ENCODE measurements at regions not wholly inside any gene's neighbourhood (a gene's known extent, or its start where the extent isn't known, plus 50 kb on each side); places are given as distances from the start of the nearest gene placed in this dataset.

- no peak for FAIRE-seq
- 84% methylated on average over 2 of the region's 2 CpGs; no CpG with 5 or more reads in 1 of the 2 experiments for WGBS, 2 experiments (ENCODE audit: extremely low coverage in 1 of 2, insufficient coverage in 1 of 2, insufficient read length in 1 of 2, insufficient replicate concordance in 2 of 2, low coverage in 1 of 2, low lambda C conversion rate in 2 of 2, missing lambda C conversion rate in 1 of 2)
Observed at GRCh38 chr11:92286709-92287108, 62.1 kb downstream of the FAT3 start.

More at GRCh38 chr11:92286709-92287108, 62.1 kb downstream of the FAT3 start:
- Histone ChIP-seq H4K91ac (replicated peaks; ENCODE audit: insufficient read length, low read length) (no peak overlapping the region), H3K79me1 (ENCODE audit: low read depth, low read length) (no peaks in the 10 kb centered on the region; the same call in 1 of the 2 replicates), H3K23me2 (ENCODE audit: low read depth, low read length) (no peaks in the 10 kb centered on the region), H3K4me3 (ENCODE audit: extremely low read depth in 1 of 4, insufficient read depth in 2 of 4, low read depth in 3 of 4, low read length in 4 of 4) (no peak overlapping the region), H2AK5ac (ENCODE audit: low read depth, low read length) (no peak overlapping the region), H4K20me1 (replicated peaks in 1 of 2; ENCODE audit: control insufficient read depth in 1 of 2, insufficient read depth in 2 of 2, low read length in 2 of 2) (no peaks in the 10 kb centered on the region), H2BK120ac (replicated peaks; ENCODE audit: low read depth, low read length) (no peak overlapping the region), H2BK5ac (ENCODE audit: low read depth, low read length) (no peak overlapping the region), H3K79me2 (ENCODE audit: control insufficient read depth in 1 of 2, insufficient read depth in 2 of 2, low read length in 2 of 2) (peaks cover 0 to 7% of the 10 kb centered on the region in 2 experiments; a peak in 1 of 4 replicates), H4K5ac (ENCODE audit: insufficient read length, low read depth, low read length) (no peak overlapping the region), H3K4ac (replicated peaks; ENCODE audit: insufficient read length, low read depth, low read length) (no peak overlapping the region), H3K27me3 (replicated peaks in 1 of 4; ENCODE audit: control insufficient read depth in 3 of 4, extremely low read depth in 1 of 4, insufficient read depth in 3 of 4, low read length in 3 of 4) (no peaks in the 10 kb centered on the region), H3K27ac (ENCODE audit: low read depth, low read length) (no peak overlapping the region), H4K8ac (ENCODE audit: extremely low read depth, insufficient read depth, low read length) (no peak overlapping the region), H3K4me2 (ENCODE audit: insufficient read depth in 1 of 2, low read depth in 2 of 2, low read length in 2 of 2) (no peak overlapping the region), H2AFZ (ENCODE audit: low read length) (no peak overlapping the region), H3K9me3 (ENCODE audit: insufficient read depth in 2 of 2, low read depth in 1 of 2, low read length in 1 of 2) (no peaks in the 10 kb centered on the region), H3K18ac (ENCODE audit: extremely low read depth, low read length) (no peak overlapping the region), H3K36me3 (ENCODE audit: control insufficient read depth in 2 of 4, insufficient read depth in 4 of 4, low read length in 3 of 4) (no peaks in the 10 kb centered on the region), H3K23ac (ENCODE audit: insufficient read length) (no peak overlapping the region), H3K56ac (replicated peaks; ENCODE audit: insufficient read length, low read depth, low read length) (no peak overlapping the region), H3K4me1 (replicated peaks in 1 of 4; ENCODE audit: control insufficient read depth in 3 of 4, insufficient read depth in 4 of 4, low read length in 3 of 4) (peaks cover 0 to 4% (median 3%) of the 10 kb centered on the region in 4 experiments; a peak in 4 of 7 replicates), H3K9ac (replicated peaks in 1 of 4; ENCODE audit: extremely low read depth in 1 of 4, low read depth in 3 of 4, low read length in 3 of 4) (no peak overlapping the region), H2BK15ac (ENCODE audit: low read length) (no peak overlapping the region), H3K14ac (ENCODE audit: insufficient read length) (no peak overlapping the region), H2BK20ac (ENCODE audit: low read length) (no peak overlapping the region), H2BK12ac (ENCODE audit: low read depth, low read length) (no peak overlapping the region)
- TF ChIP-seq POLR2AphosphoS5 (IDR thresholded peaks at IDR 0.05; ENCODE audit: low read depth, low read length) (no peak), TEAD4 (IDR thresholded peaks at IDR 0.05; ENCODE audit: low read depth, low read length) (no peak), E2F6 (IDR thresholded peaks at IDR 0.05) (no peak), ATF3 (IDR thresholded peaks at IDR 0.05; ENCODE audit: insufficient read depth, low read depth, low read length) (no peak), GTF2F1 (IDR thresholded peaks at IDR 0.05; ENCODE audit: borderline replicate concordance, low read depth, low read length) (no peak), CHD2 (IDR thresholded peaks at IDR 0.05; ENCODE audit: low read length) (no peak), KDM5A (IDR thresholded peaks at IDR 0.05; ENCODE audit: low read length) (no peak), CTBP2 (IDR thresholded peaks at IDR 0.05; ENCODE audit: borderline replicate concordance, insufficient read depth, insufficient read length, low read length) (no peak), YY1 (IDR thresholded peaks at IDR 0.05; ENCODE audit: low read depth, low read length) (no peak), SIX5 (IDR thresholded peaks at IDR 0.05; ENCODE audit: low read depth, low read length) (no peak), NRF1 (IDR thresholded peaks at IDR 0.05; ENCODE audit: low read depth, low read length) (no peak), SRF (IDR thresholded peaks at IDR 0.05; ENCODE audit: low read depth, low read length) (no peak), SIRT6 (IDR thresholded peaks at IDR 0.05; ENCODE audit: low read length) (no peak), SIN3A (conservative IDR thresholded peaks at IDR 0.05 in 1 of 2, IDR thresholded peaks at IDR 0.05 in 1 of 2; ENCODE audit: low read depth in 1 of 2, low read length in 2 of 2) (no peak)
- no peak for DNase-seq (ENCODE audit: low read depth in 1 of 2, low spot score in 2 of 2)
- CTCF ChIA-PET (ENCODE audit: partially characterized antibody), result interaction anchor here (0.7 to 3.9 kb wide), 9 partner anchors 12 to 137 kb away, joined by 3 to 14 read pairs (median 3); no protein-coding TSS in a partner anchor
- POLR2A ChIA-PET (ENCODE audit: partially characterized antibody), result no interaction called here
